Astrocyte (in vitro differentiated cells and primary cell): ENCODE measurements at regions not wholly inside any gene's neighbourhood (a gene's known extent, or its start where the extent isn't known, plus 50 kb on each side); places are given as distances from the start of the nearest gene placed in this dataset.

ENCODE experiments used
- CTCF ChIP-seq: IDR thresholded peaks from 2 replicates; pipeline ENCODE4 v1.5.1; 2011; ENCODE audit warnings: low read depth, mild to moderate bottlenecking, inconsistent platforms, low read length, moderate library complexity; ENCODE audit not compliant: insufficient read depth
- EZH2 ChIP-seq: IDR thresholded peaks from 2 replicates; pipeline ENCODE4 v1.6.1; 2012; ENCODE audit warnings: mild to moderate bottlenecking, low read length, inconsistent platforms; ENCODE audit not compliant: insufficient read depth

- TF ChIP-seq CTCF: no peak
- no peak for TF ChIP-seq EZH2
Measured at GRCh38 chrX:138945219-138945618, 233.7 kb upstream of the FGF13 start.
